ENCODE measurements at regions not wholly inside any gene's neighbourhood (a gene's known extent, or its start where the extent isn't known, plus 50 kb on each side); places are given as distances from the start of the nearest gene placed in this dataset.

DNA sequence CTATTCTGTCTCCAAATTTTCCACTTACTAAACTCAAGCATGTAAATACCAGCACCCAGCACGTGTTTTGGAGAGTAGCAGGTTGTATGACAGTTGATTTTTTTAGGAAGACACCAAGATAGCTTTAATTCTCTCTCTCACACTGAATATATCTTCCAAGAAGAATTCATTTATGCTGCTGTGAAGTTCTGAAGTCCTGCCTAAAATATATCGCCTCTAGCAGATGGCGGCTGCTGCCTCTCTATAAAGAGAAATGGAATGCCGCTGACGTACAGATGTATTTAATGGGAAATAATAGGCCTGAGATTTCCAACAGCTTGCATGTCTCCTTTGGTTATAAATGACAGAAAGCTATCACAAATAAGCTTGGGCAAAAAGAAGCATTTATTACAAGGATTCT, 74.7 kb downstream of the PFDN4 start:
- ATAC-seq (ENCODE audit: low read depth): no peak
- Histone ChIP-seq H3K27ac (ENCODE audit: low read length in 2 of 2) (no peak overlapping the region), H3K79me2 (ENCODE audit: control insufficient read depth, insufficient read depth, low read length) (no peaks in the 10 kb centered on the region), H4K20me1 (ENCODE audit: control insufficient read depth, insufficient read depth, low read length, poor library complexity, severe bottlenecking) (no peaks in the 10 kb centered on the region), H3K4me2 (replicated peaks; ENCODE audit: low read depth, low read length, poor library complexity, severe bottlenecking) (no peak overlapping the region), H3K9ac (ENCODE audit: low read length) (no peak overlapping the region), H2AFZ (ENCODE audit: insufficient read depth, low read depth, low read length, poor library complexity, severe bottlenecking) (no peak overlapping the region), H3K9me3 (ENCODE audit: control extremely low read depth in 1 of 3, control insufficient read depth in 2 of 3, insufficient read depth in 1 of 3, low read length in 2 of 3) (no peaks in the 10 kb centered on the region), H3K27me3 (replicated peaks in 1 of 4; ENCODE audit: control extremely low read depth in 1 of 4, control insufficient read depth in 3 of 4, insufficient read depth in 4 of 4, low read length in 3 of 4) (peaks cover 0 to 4% (median 0%) of the 10 kb centered on the region in 4 experiments), H3K36me3 (replicated peaks in 1 of 2; ENCODE audit: control extremely low read depth in 1 of 2, control insufficient read depth in 1 of 2, extremely low read depth in 1 of 2, insufficient read depth in 2 of 2, low read length in 1 of 2) (no peaks in the 10 kb centered on the region), H3K4me3 (ENCODE audit: control extremely low read depth in 1 of 5, extremely low read depth in 1 of 5, insufficient read depth in 1 of 5, low read depth in 2 of 5, low read length in 4 of 5) (no peak overlapping the region), H3K4me1 (ENCODE audit: control insufficient read depth in 2 of 2, insufficient read depth in 2 of 2, low read length in 2 of 2) (no peaks in the 10 kb centered on the region)
- H3K4me3 Mint-ChIP-seq: no peak overlapping the region
- no peak overlapping the region for H3K27ac Mint-ChIP-seq
- intact Hi-C loops (cut with micrococcal nuclease): no loop called here
- DNase-seq: no peak
- H3K4me1 Mint-ChIP-seq: no peaks in the 10 kb centered on the region
- H3K27me3 Mint-ChIP-seq: peaks cover 4% of the 10 kb centered on the region
- ChIA-PET CTCF (no interaction called here), POLR2A (no interaction called here)
- WGBS (ENCODE audit: insufficient coverage): no CpG with 5 or more reads among the region's 5 CpGs
- TF ChIP-seq, protein P1, sequence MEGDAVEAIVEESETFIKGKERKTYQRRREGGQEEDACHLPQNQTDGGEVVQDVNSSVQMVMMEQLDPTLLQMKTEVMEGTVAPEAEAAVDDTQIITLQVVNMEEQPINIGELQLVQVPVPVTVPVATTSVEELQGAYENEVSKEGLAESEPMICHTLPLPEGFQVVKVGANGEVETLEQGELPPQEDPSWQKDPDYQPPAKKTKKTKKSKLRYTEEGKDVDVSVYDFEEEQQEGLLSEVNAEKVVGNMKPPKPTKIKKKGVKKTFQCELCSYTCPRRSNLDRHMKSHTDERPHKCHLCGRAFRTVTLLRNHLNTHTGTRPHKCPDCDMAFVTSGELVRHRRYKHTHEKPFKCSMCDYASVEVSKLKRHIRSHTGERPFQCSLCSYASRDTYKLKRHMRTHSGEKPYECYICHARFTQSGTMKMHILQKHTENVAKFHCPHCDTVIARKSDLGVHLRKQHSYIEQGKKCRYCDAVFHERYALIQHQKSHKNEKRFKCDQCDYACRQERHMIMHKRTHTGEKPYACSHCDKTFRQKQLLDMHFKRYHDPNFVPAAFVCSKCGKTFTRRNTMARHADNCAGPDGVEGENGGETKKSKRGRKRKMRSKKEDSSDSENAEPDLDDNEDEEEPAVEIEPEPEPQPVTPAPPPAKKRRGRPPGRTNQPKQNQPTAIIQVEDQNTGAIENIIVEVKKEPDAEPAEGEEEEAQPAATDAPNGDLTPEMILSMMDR (IDR thresholded peaks at IDR 0.05): no peak
- TF ChIP-seq EZH2 (IDR thresholded peaks at IDR 0.05; ENCODE audit: borderline replicate concordance, insufficient read depth, low read depth, low read length, poor library complexity, severe bottlenecking): no peak
- H3K9me3 Mint-ChIP-seq (ENCODE audit: insufficient read depth): no peaks in the 10 kb centered on the region

DNA sequence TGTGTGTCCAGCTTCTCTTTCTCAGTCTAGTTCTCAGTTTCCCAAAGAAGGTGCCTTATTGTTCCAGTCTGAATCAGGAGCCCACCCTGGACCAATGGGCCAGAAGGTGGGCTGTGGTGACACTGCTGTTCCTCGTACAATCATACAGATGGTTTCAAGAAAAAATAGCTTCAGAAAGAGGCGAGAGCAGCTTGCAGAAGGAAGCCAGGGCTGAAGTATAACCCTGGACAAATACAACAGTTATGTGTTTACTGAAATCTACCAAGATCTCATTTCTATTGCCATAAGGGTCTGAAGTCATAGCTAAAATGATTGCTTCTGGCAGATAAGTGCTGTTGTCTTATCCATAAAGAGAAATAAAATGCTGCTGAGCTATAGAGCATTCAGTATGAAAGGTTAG, 75.4 kb downstream of the PFDN4 start:
- H2AFZ ChIP-seq (ENCODE audit: insufficient read depth, low read depth, low read length, poor library complexity, severe bottlenecking): no peak overlapping the region
- no peak overlapping the region for H3K4me3 Mint-ChIP-seq
- no peaks in the 10 kb centered on the region for H3K4me1 Mint-ChIP-seq
- H3K4me2 ChIP-seq (replicated peaks; ENCODE audit: low read depth, low read length, poor library complexity, severe bottlenecking): no peak overlapping the region
- DNase-seq (no peak), ATAC-seq (ENCODE audit: low read depth) (no peak)
- CTCF ChIA-PET: no interaction called here
- H3K4me1 ChIP-seq (ENCODE audit: control insufficient read depth in 2 of 2, insufficient read depth in 2 of 2, low read length in 2 of 2): no peaks in the 10 kb centered on the region
- no peaks in the 10 kb centered on the region for H3K9me3 Mint-ChIP-seq (ENCODE audit: insufficient read depth)
- H3K27ac Mint-ChIP-seq: no peak overlapping the region
- H3K36me3 ChIP-seq (replicated peaks in 1 of 2; ENCODE audit: control extremely low read depth in 1 of 2, control insufficient read depth in 1 of 2, extremely low read depth in 1 of 2, insufficient read depth in 2 of 2, low read length in 1 of 2): no peaks in the 10 kb centered on the region
- H3K27me3 ChIP-seq (replicated peaks in 1 of 4; ENCODE audit: control extremely low read depth in 1 of 4, control insufficient read depth in 3 of 4, insufficient read depth in 4 of 4, low read length in 3 of 4): peaks cover 0 to 4% (median 0%) of the 10 kb centered on the region in 4 experiments
- TF ChIP-seq EZH2 (IDR thresholded peaks at IDR 0.05; ENCODE audit: borderline replicate concordance, insufficient read depth, low read depth, low read length, poor library complexity, severe bottlenecking): no peak
- TF ChIP-seq, protein P1 (IDR thresholded peaks at IDR 0.05): no peak
- H3K9me3 ChIP-seq (ENCODE audit: control extremely low read depth in 1 of 3, control insufficient read depth in 2 of 3, insufficient read depth in 1 of 3, low read length in 2 of 3): no peaks in the 10 kb centered on the region
- H4K20me1 ChIP-seq (ENCODE audit: control insufficient read depth, insufficient read depth, low read length, poor library complexity, severe bottlenecking): no peaks in the 10 kb centered on the region
- H3K9ac ChIP-seq (ENCODE audit: low read length): no peak overlapping the region
- H3K27ac ChIP-seq (ENCODE audit: low read length in 2 of 2): no peak overlapping the region
- intact Hi-C loops (cut with micrococcal nuclease): no loop called here
- no peak overlapping the region for H3K4me3 ChIP-seq (ENCODE audit: control extremely low read depth in 1 of 5, extremely low read depth in 1 of 5, insufficient read depth in 1 of 5, low read depth in 2 of 5, low read length in 4 of 5)
- POLR2A ChIA-PET: no interaction called here
- 90% methylated on average over 2 of the region's 2 CpGs for WGBS (ENCODE audit: insufficient coverage)
- peaks cover 4% of the 10 kb centered on the region for H3K27me3 Mint-ChIP-seq
- H3K79me2 ChIP-seq (ENCODE audit: control insufficient read depth, insufficient read depth, low read length): no peaks in the 10 kb centered on the region

Data from B cell (primary cell).